Tibial artery (tissue), 4 donors: ENCODE measurements at regions not wholly inside any gene's neighbourhood (a gene's known extent, or its start where the extent isn't known, plus 50 kb on each side); places are given as distances from the start of the nearest gene placed in this dataset.

Source experiments
- DNase-seq, 2 donors: peaks; one replicate each; pipeline ENCODE4 v3.0.0-alpha.2; 2019
- H3K27ac ChIP-seq, 2 donors: fragments of 200-600 bp; sonication (generic) in 1 of 2; 1 replicate in 1 of 2; 2 replicates in 1 of 2; pipeline ENCODE4 v1.5.1; 2018 to 2019; ENCODE audit warnings: mild to moderate bottlenecking in 1 of 2
- H3K27me3 ChIP-seq, 2 donors: fragments of 200-600 bp; sonication (generic) in 1 of 2; one replicate each; pipeline versions ENCODE4 v1.5.1 to v1.6.0; 2016 to 2019
- H3K36me3 ChIP-seq, 3 donors: fragments of 200-600 bp; sonication (generic) in 2 of 3; one replicate each; pipeline ENCODE4 v1.5.1; 2016 to 2019; ENCODE audit warnings: mild to moderate bottlenecking in 2 of 3
- H3K4me1 ChIP-seq, 4 donors: fragments of 200-600 bp; sonication (generic) in 2 of 4; 1 replicate in 3 of 4; 2 replicates in 1 of 4; pipeline ENCODE4 v1.5.1; 2016 to 2019
- H3K4me3 ChIP-seq, 2 donors: fragments of 200-600 bp; sonication (generic) in 1 of 2; 1 replicate in 1 of 2; 2 replicates in 1 of 2; pipeline ENCODE4 v1.5.1; 2018 to 2019; ENCODE audit warnings: mild to moderate bottlenecking in 2 of 2
- H3K9me3 ChIP-seq, 3 donors: fragments of 200-600 bp; sonication (generic) in 1 of 3; one replicate each; pipeline ENCODE4 v1.5.1; 2016 to 2019
- intact Hi-C: fragments of 100-400 bp; cut with DNase I; formaldehyde crosslinking; loops from one replicate; pipeline ENCODE4 v1.15.0; 2023; ENCODE audit warnings: low total_unique reads
- TF ChIP-seq, protein P1 (sequence below), 2 experiments: fragments of 200-600 bp in 1 of 2; fragments of 450-650 bp in 1 of 2; IDR thresholded peaks; one replicate each; pipeline ENCODE4 v1.5.1; 2017 to 2019; ENCODE audit warnings: antibody characterized with exemption in 2 of 2, mild to moderate bottlenecking in 1 of 2, moderate library complexity in 1 of 2

DNA sequence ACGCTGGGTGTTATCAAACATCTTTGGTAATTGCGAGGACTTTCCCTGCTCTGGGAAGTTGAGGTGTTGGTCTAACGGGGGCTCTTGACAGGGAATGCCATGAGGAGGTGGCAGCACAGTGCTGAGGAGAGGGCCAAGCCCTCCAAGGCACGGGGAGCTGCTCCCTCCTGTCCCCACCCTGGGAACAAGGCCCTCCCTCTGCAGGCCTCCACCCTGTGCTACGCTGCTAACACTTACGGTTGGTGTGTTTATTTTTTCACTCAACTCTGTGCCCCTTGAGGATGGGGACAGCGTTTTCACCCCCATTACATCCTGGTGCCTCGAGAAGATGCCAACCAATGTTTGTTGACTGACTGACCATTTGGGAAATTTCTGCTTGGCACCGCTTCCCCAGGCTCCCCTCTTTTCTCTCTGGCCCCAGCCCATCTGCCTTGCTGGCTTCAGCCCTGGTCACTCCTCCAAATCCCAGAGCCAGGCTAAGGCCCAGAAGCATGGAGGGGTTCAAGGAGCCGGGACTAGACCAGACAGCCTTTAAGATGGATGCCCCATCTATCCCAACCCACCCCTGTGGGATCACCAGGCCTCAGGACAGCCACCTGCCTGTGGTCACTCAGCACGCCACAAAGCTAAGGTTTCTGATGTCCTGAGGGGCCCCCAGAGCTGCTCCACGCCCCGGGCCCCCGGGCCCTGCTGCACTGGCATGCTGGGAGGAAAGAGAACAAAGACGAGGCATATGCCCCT is 125.7 kb downstream of the BARX1 start:
- Histone ChIP-seq H3K4me3 (no peak overlapping the region), H3K27me3 (peaks cover 0 to 14% of the 10 kb centered on the region in 2 donors), H3K36me3 (no peaks in the 10 kb centered on the region), H3K4me1 (peaks cover 0 to 32% (median 5%) of the 10 kb centered on the region in 4 donors), H3K27ac (no peak overlapping the region), H3K9me3 (peaks cover 0 to 4% (median 0%) of the 10 kb centered on the region in 3 donors)
- TF ChIP-seq, protein P1, sequence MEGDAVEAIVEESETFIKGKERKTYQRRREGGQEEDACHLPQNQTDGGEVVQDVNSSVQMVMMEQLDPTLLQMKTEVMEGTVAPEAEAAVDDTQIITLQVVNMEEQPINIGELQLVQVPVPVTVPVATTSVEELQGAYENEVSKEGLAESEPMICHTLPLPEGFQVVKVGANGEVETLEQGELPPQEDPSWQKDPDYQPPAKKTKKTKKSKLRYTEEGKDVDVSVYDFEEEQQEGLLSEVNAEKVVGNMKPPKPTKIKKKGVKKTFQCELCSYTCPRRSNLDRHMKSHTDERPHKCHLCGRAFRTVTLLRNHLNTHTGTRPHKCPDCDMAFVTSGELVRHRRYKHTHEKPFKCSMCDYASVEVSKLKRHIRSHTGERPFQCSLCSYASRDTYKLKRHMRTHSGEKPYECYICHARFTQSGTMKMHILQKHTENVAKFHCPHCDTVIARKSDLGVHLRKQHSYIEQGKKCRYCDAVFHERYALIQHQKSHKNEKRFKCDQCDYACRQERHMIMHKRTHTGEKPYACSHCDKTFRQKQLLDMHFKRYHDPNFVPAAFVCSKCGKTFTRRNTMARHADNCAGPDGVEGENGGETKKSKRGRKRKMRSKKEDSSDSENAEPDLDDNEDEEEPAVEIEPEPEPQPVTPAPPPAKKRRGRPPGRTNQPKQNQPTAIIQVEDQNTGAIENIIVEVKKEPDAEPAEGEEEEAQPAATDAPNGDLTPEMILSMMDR (IDR thresholded peaks at IDR 0.05) = no peak
- intact Hi-C loops = no loop called here
- no peak for DNase-seq

- peaks cover 0 to 32% (median 5%) of the 10 kb centered on the region in 4 donors for H3K4me1 ChIP-seq
- intact Hi-C loops = no loop called here
- DNase-seq = no peak
- TF ChIP-seq, protein P1 (IDR thresholded peaks at IDR 0.05) = no peak
- no peak overlapping the region for H3K27ac ChIP-seq
- H3K4me3 ChIP-seq = no peak overlapping the region
- H3K36me3 ChIP-seq = no peaks in the 10 kb centered on the region
- peaks cover 0 to 14% of the 10 kb centered on the region in 2 donors for H3K27me3 ChIP-seq
- H3K9me3 ChIP-seq = peaks cover 0 to under 1% (median 0%) of the 10 kb centered on the region in 3 donors
Observed at GRCh38 chr9:93828331-93829097, 126.6 kb downstream of the BARX1 start.

- Histone ChIP-seq H3K9me3 (peaks cover 0 to 4% (median 0%) of the 10 kb centered on the region in 3 donors), H3K4me3 (peak overlapping the region; percentile 38 to 50), H3K27ac (no peak overlapping the region), H3K36me3 (no peaks in the 10 kb centered on the region), H3K4me1 (peaks cover 0 to 32% (median 5%) of the 10 kb centered on the region in 4 donors), H3K27me3 (peaks cover 0 to 14% of the 10 kb centered on the region in 2 donors)
- intact Hi-C loops = no loop called here
- DNase-seq = no peak
- TF ChIP-seq, protein P1 (IDR thresholded peaks at IDR 0.05) = peak; percentile 60 to 93
Observed at GRCh38 chr9:93827545-93828330, 127.4 kb downstream of the BARX1 start.

- Histone ChIP-seq H3K4me3 (peak overlapping the region in 1 of 2 donors; percentile 50), H3K27ac (no peak overlapping the region), H3K9me3 (peaks cover 0 to 7% (median 0%) of the 10 kb centered on the region in 3 donors), H3K4me1 (peaks cover 0 to 32% (median 5%) of the 10 kb centered on the region in 4 donors), H3K36me3 (no peaks in the 10 kb centered on the region), H3K27me3 (peaks cover 0 to 18% of the 10 kb centered on the region in 2 donors)
- DNase-seq = no peak
- intact Hi-C loops = no loop called here
- TF ChIP-seq, protein P1 (IDR thresholded peaks at IDR 0.05) = no peak
Observed at GRCh38 chr9:93826905-93827544, 128.1 kb downstream of the BARX1 start.

- DNase-seq = no peak
- H3K4me3 ChIP-seq = no peak overlapping the region
- TF ChIP-seq, protein P1 (IDR thresholded peaks at IDR 0.05) = no peak
- peaks cover 0 to 18% of the 10 kb centered on the region in 2 donors for H3K27me3 ChIP-seq
- H3K36me3 ChIP-seq = no peaks in the 10 kb centered on the region
- intact Hi-C loops = no loop called here
- peaks cover 0 to 7% (median 0%) of the 10 kb centered on the region in 3 donors for H3K9me3 ChIP-seq
- H3K4me1 ChIP-seq = peaks cover 0 to 32% (median 5%) of the 10 kb centered on the region in 4 donors
- no peak overlapping the region for H3K27ac ChIP-seq
Observed at GRCh38 chr9:93826209-93826608, 128.9 kb downstream of the BARX1 start.
